AG09319 (cell line): ENCODE measurements at regions not wholly inside any gene's neighbourhood (a gene's known extent, or its start where the extent isn't known, plus 50 kb on each side); places are given as distances from the start of the nearest gene placed in this dataset.

ENCODE experiments used
- DNase-seq: peaks from one replicate; pipeline ENCODE4 v3.0.0-alpha.2; 2010; ENCODE audit warnings: low read depth; ENCODE audit errors: extremely low read depth
- TF ChIP-seq, protein P1 (sequence below): IDR thresholded peaks from 2 replicates; pipeline ENCODE4 v1.5.1; 2011; ENCODE audit warnings: low read depth, mild to moderate bottlenecking, inconsistent platforms, low read length, moderate library complexity

DNA sequence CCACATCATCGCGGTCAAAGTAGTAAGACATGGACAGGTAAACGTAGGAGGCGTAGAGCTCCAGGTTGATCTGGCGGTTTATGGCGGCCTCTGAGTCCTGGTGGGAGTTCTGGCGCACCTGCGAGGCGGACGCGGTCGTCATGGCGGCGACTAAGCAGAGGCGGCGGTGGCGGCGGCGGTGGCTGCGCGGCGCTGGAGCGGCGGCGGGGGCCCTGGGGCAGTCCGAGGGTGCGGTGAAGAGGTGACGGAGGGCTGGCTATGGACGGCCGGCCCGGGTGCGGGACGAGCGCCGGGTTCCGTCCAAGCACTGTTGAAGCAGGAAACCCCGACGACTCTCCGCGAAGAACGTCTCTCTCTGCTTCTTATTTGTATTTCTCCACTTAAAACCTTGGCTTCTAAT, 484.3 kb upstream of the SGCG start:
- no peak for DNase-seq

DNA sequence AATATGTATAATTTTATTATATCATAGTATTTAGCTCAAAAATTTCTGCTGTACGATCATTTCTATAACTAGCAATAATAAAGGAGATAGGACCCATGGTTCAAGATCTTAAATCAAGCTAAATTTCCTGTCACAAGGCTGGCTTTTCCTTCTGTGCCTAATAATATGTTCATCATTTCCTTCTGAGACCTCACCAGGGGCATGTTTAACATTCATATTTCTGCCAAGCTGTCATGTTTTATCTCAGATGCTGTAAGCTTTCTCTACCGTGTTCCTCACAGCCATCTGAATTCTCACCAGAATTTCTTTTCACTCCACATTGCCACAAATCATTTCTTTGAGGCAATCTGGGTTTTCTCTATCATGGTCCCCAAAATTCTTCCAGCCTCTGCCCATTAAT, 482.3 kb upstream of the SGCG start:
- TF ChIP-seq, protein P1, sequence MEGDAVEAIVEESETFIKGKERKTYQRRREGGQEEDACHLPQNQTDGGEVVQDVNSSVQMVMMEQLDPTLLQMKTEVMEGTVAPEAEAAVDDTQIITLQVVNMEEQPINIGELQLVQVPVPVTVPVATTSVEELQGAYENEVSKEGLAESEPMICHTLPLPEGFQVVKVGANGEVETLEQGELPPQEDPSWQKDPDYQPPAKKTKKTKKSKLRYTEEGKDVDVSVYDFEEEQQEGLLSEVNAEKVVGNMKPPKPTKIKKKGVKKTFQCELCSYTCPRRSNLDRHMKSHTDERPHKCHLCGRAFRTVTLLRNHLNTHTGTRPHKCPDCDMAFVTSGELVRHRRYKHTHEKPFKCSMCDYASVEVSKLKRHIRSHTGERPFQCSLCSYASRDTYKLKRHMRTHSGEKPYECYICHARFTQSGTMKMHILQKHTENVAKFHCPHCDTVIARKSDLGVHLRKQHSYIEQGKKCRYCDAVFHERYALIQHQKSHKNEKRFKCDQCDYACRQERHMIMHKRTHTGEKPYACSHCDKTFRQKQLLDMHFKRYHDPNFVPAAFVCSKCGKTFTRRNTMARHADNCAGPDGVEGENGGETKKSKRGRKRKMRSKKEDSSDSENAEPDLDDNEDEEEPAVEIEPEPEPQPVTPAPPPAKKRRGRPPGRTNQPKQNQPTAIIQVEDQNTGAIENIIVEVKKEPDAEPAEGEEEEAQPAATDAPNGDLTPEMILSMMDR: no peak
- no peak for DNase-seq

More for the DNA sequence above, 484.3 kb upstream of the SGCG start:
- TF ChIP-seq, protein P1: no peak

DNA sequence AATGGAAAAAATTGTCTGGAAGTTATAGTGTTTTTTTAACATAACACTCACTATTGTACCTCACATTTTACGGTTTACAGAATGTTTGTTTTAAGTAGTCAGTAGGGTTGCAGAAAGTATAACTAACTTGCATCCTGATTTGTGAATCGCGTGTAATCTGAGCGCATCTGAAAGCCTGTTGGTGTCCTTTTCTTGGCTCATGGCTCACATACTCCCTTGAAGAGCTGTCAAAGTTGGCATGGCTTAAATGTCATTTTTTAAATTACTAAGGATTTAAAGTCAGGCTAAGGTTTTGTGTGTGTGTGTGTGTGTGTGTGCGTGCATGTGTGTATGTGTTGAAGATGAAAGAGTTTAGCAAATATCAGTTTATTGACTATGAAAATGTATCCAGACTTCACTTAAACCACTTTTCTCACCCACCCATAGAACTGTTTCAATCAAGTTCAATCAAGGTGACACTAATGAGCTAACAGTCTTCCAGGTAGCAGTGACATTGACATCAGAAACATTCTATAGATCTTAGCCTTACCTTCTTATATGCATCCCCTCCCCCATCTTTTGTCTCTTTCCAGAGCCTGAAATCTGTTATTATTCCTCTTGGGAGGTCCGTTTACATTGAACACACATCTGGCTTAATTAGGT, 480.4 kb upstream of the SGCG start:
- TF ChIP-seq, protein P1: no peak
- no peak for DNase-seq

DNA sequence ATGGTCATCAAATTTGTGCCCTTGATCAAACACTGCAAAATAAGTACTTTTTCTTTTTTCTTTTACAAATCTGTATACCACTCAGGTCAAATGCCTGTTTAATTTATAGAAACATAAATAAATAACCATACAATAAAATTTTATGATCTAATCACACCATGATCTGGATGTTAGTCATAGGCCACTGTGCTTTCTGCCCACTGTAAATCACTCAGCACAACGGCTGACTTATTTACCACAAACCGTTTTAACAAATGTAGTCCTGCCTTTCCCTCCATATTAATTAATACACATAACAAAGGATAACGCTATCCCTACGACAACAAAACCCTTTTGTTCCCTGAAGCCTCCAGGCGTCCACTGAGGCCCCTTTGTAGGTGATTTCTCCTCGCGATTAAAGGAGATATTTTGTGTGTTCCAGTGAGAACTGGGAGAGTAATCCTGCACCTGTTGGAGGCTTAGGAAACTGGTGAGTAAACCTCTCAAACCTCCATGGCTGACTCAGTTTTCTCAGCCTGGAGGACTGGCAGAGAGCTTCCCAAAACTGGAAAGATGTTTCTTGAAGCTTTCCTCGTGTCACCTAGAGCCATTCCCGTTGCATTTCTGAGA, 477.1 kb upstream of the SGCG start:
- TF ChIP-seq, protein P1: no peak
- DNase-seq: no peak

DNA sequence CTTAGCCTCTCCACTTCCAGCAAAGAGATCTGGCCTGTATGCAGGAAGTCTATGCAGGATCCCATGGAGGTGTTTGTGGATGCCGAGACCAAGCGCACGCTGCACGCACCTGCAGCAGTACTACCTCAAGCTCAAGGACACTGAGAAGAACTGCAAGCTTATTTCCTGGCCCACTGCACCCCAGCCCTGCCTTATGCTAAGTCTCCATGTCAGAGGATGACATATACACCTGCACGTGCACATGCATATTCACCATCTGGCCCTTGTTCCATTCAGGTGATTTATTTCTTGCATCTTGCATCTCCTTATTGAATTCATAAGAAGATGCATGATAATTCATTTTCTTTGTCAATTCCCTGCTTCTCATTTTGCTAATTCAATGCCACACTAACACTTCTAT, 472.8 kb upstream of the SGCG start:
- DNase-seq: no peak
- TF ChIP-seq, protein P1: no peak

DNA sequence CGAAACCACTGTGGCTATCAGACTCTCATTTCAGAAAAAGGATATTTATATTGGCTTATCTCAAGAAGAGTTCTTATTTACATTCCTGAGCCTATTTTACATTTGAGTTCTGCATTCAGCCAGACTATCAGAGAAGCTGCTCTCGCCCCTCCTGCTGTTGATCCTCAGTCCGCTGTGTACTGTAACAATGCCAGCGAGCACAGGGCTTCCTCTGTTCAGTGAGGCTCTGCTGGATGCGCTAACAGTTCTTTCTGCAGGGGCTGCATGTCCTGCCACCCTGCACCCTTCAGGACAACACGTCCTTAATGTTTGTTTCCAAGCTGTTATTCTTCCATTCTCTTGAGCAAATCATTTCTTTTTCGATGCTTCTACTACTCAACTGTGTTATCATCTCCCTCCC, 463.7 kb upstream of the SGCG start:
- TF ChIP-seq, protein P1: no peak
- DNase-seq: no peak

DNA sequence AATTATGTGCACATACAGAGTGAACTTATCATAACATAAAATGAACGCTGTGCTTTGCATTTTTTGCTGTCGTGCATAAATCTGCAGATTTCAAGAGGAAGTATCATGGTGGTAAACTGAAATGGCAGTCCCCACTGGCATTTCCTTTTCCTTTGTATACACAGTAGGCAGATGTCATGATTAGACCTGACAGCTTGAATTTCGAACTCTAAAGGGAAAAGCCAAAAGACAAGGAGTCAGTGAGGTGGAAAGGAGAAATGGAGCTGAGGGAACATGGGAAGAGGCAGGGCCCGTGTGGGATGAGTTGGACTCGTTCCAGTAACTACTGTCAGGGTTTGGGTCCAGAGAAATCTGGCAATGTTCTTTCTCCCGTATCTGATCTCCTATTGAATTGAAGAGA, 454.1 kb upstream of the SGCG start:
- no peak for DNase-seq
- TF ChIP-seq, protein P1: no peak
